ENCODE measurements at regions not wholly inside any gene's neighbourhood (a gene's known extent, or its start where the extent isn't known, plus 50 kb on each side); places are given as distances from the start of the nearest gene placed in this dataset.

GRCh38 chr13:80195649-80196048 lies 145.3 kb downstream of the SPRY2 start:
- no peak for TF ChIP-seq CTCF (conservative IDR thresholded peaks at IDR 0.05; ENCODE audit: low read depth, low read length)
- no peak for TF ChIP-seq EZH2 (IDR thresholded peaks at IDR 0.05; ENCODE audit: borderline replicate concordance, low read depth, low read length, poor library complexity, severe bottlenecking)
